LNCAP (cell line): ENCODE measurements at regions not wholly inside any gene's neighbourhood (a gene's known extent, or its start where the extent isn't known, plus 50 kb on each side); places are given as distances from the start of the nearest gene placed in this dataset.

Experiments
- CTCF ChIP-seq: fragments of 450-650 bp; IDR thresholded peaks from 2 replicates; pipeline ENCODE4 v1.5.1; 2017; ENCODE audit warnings: mild to moderate bottlenecking

- no peak for TF ChIP-seq CTCF
Observed at GRCh38 chr1:4140821-4141220, 240.7 kb upstream of the C1orf174 start.

- no peak for TF ChIP-seq CTCF
Observed at GRCh38 chr1:4144349-4144971, 244.4 kb upstream of the C1orf174 start.

- TF ChIP-seq CTCF: no peak
Observed at GRCh38 chr1:4146101-4146500, 246.0 kb upstream of the C1orf174 start.

- TF ChIP-seq CTCF: no peak
Observed at GRCh38 chr1:4146614-4147013, 246.5 kb upstream of the C1orf174 start.

GRCh38 chr1:4147509-4147908, 247.4 kb upstream of the C1orf174 start:
- TF ChIP-seq CTCF: no peak

GRCh38 chr1:4149281-4149680, 249.2 kb upstream of the C1orf174 start:
- TF ChIP-seq CTCF: no peak

GRCh38 chr1:4149831-4150230, 249.8 kb upstream of the C1orf174 start:
- TF ChIP-seq CTCF: no peak

- TF ChIP-seq CTCF: no peak
Observed at GRCh38 chr1:4150262-4150661, 250.2 kb upstream of the C1orf174 start.
